K562 (cell line): ENCODE measurements at regions not wholly inside any gene's neighbourhood (a gene's known extent, or its start where the extent isn't known, plus 50 kb on each side); places are given as distances from the start of the nearest gene placed in this dataset.

Source experiments
- ATAC-seq: fragments of 200-7000 bp; cut with Tn5 transposase; 3 replicates; pipeline ENCODE4 v1.9.1; 2020; ENCODE audit warnings: moderate library complexity
- BruUV-seq: library from RNA; stranded (reverse); fragments of 400-500 nt; replicated peaks from 2 replicates; lab custom pipeline; 2021; lab: Mats Ljungman, UMichigan
- CTCF ChIA-PET: fragments of 300-600 bp; formaldehyde crosslinking; extraction: SDS; loops from one replicate; lab custom pipeline; 2021; ENCODE audit warnings: low intra/inter-chr PET ratio; lab: Yijun Ruan, JAX
- POLR2A ChIA-PET: fragments of 300-600, 350-650 bp; sonication (Branson Sonifier 250); formaldehyde crosslinking; extraction: SDS; loops from one replicate; lab custom pipeline; 2021; ENCODE audit warnings: antibody characterized with exemption, inconsistent platforms; lab: Yijun Ruan, JAX
- DNase-seq, 4 experiments: peaks; one replicate each; pipeline versions ENCODE4 v3.0.0 to v3.0.0-alpha.2; 2011 to 2018; ENCODE audit warnings: low spot score in 3 of 4, mixed read lengths in 3 of 4; ENCODE audit errors: extremely low read depth in 1 of 4
- FAIRE-seq: peaks from 2 replicates; lab custom pipeline; 2011; peaks lifted over from hg19 to GRCh38; lab: Jason Lieb, UNC
- H2AFZ ChIP-seq: 2 replicates; pipeline ENCODE4 v1.6.0; 2011; ENCODE audit warnings: low read depth, low read length, control low read depth, inconsistent platforms
- H3K27ac ChIP-seq: fragments of 200-600 bp; 3 replicates; pipeline ENCODE4 v1.8.0; 2011; ENCODE audit warnings: low read depth, mild to moderate bottlenecking, control low read depth, inconsistent platforms, low read length, moderate library complexity, mixed read lengths; ENCODE audit errors: extremely low read depth
- H3K27me3 ChIP-seq, 2 experiments: fragments of 300-600 bp in 1 of 2; 2 replicates in 1 of 2; 3 replicates in 1 of 2; pipeline versions ENCODE4 v1.6.0 to v1.8.0; 2011; ENCODE audit warnings: inconsistent platforms in 2 of 2, low read length in 2 of 2, mild to moderate bottlenecking in 1 of 2, mixed read lengths in 1 of 2, moderate library complexity in 1 of 2; ENCODE audit not compliant: control insufficient read depth in 2 of 2, insufficient read depth in 2 of 2
- H3K36me3 ChIP-seq: fragments of 300-600 bp; 3 replicates; pipeline ENCODE4 v1.8.0; 2011; ENCODE audit warnings: mild to moderate bottlenecking, low read length, inconsistent platforms; ENCODE audit not compliant: control insufficient read depth, insufficient read depth
- H3K4me1 ChIP-seq, 2 experiments: fragments of 200-600 bp in 1 of 2; replicated peaks in 1 of 2; 2 replicates in 1 of 2; 3 replicates in 1 of 2; pipeline versions ENCODE4 v1.5.1 to v1.8.0; 2011; ENCODE audit warnings: inconsistent platforms in 2 of 2, low read length in 2 of 2, mild to moderate bottlenecking in 1 of 2, mixed read lengths in 1 of 2, moderate library complexity in 1 of 2; ENCODE audit not compliant: control insufficient read depth in 2 of 2, insufficient read depth in 2 of 2
- H3K4me2 ChIP-seq: 2 replicates; pipeline ENCODE4 v1.6.1; 2011; ENCODE audit warnings: low read length, control low read depth, inconsistent platforms, mixed read lengths; ENCODE audit not compliant: insufficient read depth
- H3K4me3 ChIP-seq: fragments of 200-600 bp; sonication (generic), shearing (Covaris generic); 2 replicates; pipeline ENCODE4 v1.5.1; 2016; ENCODE audit warnings: control low read depth, inconsistent platforms
- H3K79me2 ChIP-seq: fragments of 200-600 bp; 3 replicates; pipeline ENCODE4 v1.8.0; 2011; ENCODE audit warnings: low read length, inconsistent platforms; ENCODE audit not compliant: control insufficient read depth, insufficient read depth
- H3K9ac ChIP-seq, 2 experiments: 2 replicates each; pipeline versions ENCODE4 v1.6.0 to v1.6.1; 2011; ENCODE audit warnings: low read depth in 2 of 2, low read length in 2 of 2, control low read depth in 1 of 2, inconsistent platforms in 1 of 2, mild to moderate bottlenecking in 1 of 2, mixed read lengths in 1 of 2; ENCODE audit not compliant: insufficient read depth in 1 of 2
- H3K9me1 ChIP-seq: one replicate; pipeline ENCODE4 v1.6.0; 2011; ENCODE audit warnings: inconsistent platforms, mild to moderate bottlenecking, low read length, moderate library complexity; ENCODE audit not compliant: control insufficient read depth, insufficient read depth
- H3K9me3 ChIP-seq: replicated peaks from 2 replicates; pipeline ENCODE4 v1.5.1; 2011; ENCODE audit warnings: low read depth, low read length, inconsistent platforms; ENCODE audit not compliant: control insufficient read depth, insufficient read depth
- H4K20me1 ChIP-seq: replicated peaks from 2 replicates; pipeline ENCODE4 v1.6.1; 2011; ENCODE audit warnings: low read length, inconsistent platforms, mixed read lengths; ENCODE audit not compliant: control insufficient read depth, insufficient read depth
- BCL6 ChIP-seq: fragments of 250-450 bp; sonication (Bioruptor Pico); IDR thresholded peaks from 2 replicates; pipeline ENCODE4 v1.4.0; 2020
- BDP1 ChIP-seq: IDR thresholded peaks from 3 replicates; pipeline ENCODE4 v1.6.1; 2011; ENCODE audit not compliant: insufficient read length, insufficient read depth
- DMBX1 ChIP-seq: fragments of 250-450 bp; sonication (Bioruptor Pico); IDR thresholded peaks from 2 replicates; pipeline ENCODE4 v1.8.0; 2022; ENCODE audit warnings: inconsistent platforms, mild to moderate bottlenecking, moderate library complexity, borderline replicate concordance
- HDAC6 ChIP-seq: IDR thresholded peaks from 2 replicates; pipeline ENCODE4 v1.6.1; 2012; ENCODE audit warnings: low read depth, mild to moderate bottlenecking, control low read depth, inconsistent platforms, low read length, moderate library complexity
- PHB ChIP-seq: fragments of 250-450 bp; sonication (Bioruptor Pico); IDR thresholded peaks from 2 replicates; pipeline ENCODE4 v1.5.0; 2021
- SMARCC2 ChIP-seq: fragments of 450-650 bp; IDR thresholded peaks from 2 replicates; pipeline ENCODE4 v1.6.1; 2017; ENCODE audit warnings: antibody characterized with exemption, moderate library complexity, mild to moderate bottlenecking, low read depth
- TARDBP ChIP-seq: fragments of 450-650 bp; IDR thresholded peaks from 2 replicates; pipeline ENCODE4 v1.6.1; 2016
- TEAD2 ChIP-seq: fragments of 450-650 bp; IDR thresholded peaks from 2 replicates; pipeline ENCODE4 v1.6.1; 2016; ENCODE audit warnings: missing genetic modification characterization, control low read depth, missing compliant biosample characterization
- TRIM28 ChIP-seq: fragments of 450-650 bp; IDR thresholded peaks from 2 replicates; pipeline ENCODE4 v1.6.1; 2017
- ZEB2 ChIP-seq: fragments of 450-650 bp; IDR thresholded peaks from 2 replicates; pipeline ENCODE4 v1.6.1; 2016
- ZNF212 ChIP-seq: fragments of 450-650 bp; formaldehyde crosslinking; IDR thresholded peaks from 2 replicates; pipeline ENCODE4 v1.4.0; 2020; ENCODE audit warnings: mild to moderate bottlenecking
- ZNF431 ChIP-seq: sonication (generic); formaldehyde crosslinking; IDR thresholded peaks from 2 replicates; pipeline ENCODE4 v1.8.0; 2022; ENCODE audit warnings: mild to moderate bottlenecking, missing genetic modification reagents
- ZNF717 ChIP-seq: fragments of 250-450 bp; sonication (Bioruptor Pico); IDR thresholded peaks from 2 replicates; pipeline ENCODE4 v1.5.0; 2021
- ZZZ3 ChIP-seq: fragments of 450-650 bp; IDR thresholded peaks from 2 replicates; pipeline ENCODE4 v1.6.1; 2016; ENCODE audit warnings: antibody characterized with exemption, mild to moderate bottlenecking, moderate library complexity
- WGBS: fragments of 100-300 bp; shearing (Covaris generic); methylation state at CpG from one replicate; pipeline ENCODE4 v1.1.6; 2016; ENCODE audit warnings: low coverage, mixed read lengths; ENCODE audit not compliant: insufficient coverage; ENCODE audit errors: missing lambda C conversion rate; 5-methylcytosine and 5-hydroxymethylcytosine counted together
- in situ Hi-C: fragments of 300-500 bp; cut with MboI; formaldehyde crosslinking; loops from 4 replicates; pipeline ENCODE4 v1.15.0; 2018; ENCODE audit warnings: inconsistent platforms, mixed read lengths
- intact Hi-C: fragments of 100-400 bp; cut with micrococcal nuclease; formaldehyde crosslinking; loops from 2 replicates; pipeline ENCODE4 v1.14.2; 2022
- TF ChIP-seq, protein P1 (sequence below): fragments of 200-800 bp; sonication (Bioruptor generic); IDR thresholded peaks from 2 replicates; pipeline ENCODE4 v1.6.1; 2017; ENCODE audit warnings: missing genetic modification characterization, missing compliant biosample characterization
- TF ChIP-seq, protein P2 (sequence below): fragments of 450-650 bp; IDR thresholded peaks from 2 replicates; pipeline ENCODE4 v1.6.1; 2016; ENCODE audit warnings: low read depth, mild to moderate bottlenecking, moderate library complexity
- TF ChIP-seq, protein P3 (sequence below): fragments of 150-350 bp; IDR thresholded peaks from 2 replicates; pipeline ENCODE4 v1.6.1; 2014; ENCODE audit warnings: low read depth, mild to moderate bottlenecking, low read length, borderline replicate concordance
- TF ChIP-seq, protein P4 (sequence below): fragments of 450-650 bp; IDR thresholded peaks from 2 replicates; pipeline ENCODE4 v1.6.1; 2014; ENCODE audit warnings: low read depth, mild to moderate bottlenecking, moderate library complexity, borderline replicate concordance

DNA sequence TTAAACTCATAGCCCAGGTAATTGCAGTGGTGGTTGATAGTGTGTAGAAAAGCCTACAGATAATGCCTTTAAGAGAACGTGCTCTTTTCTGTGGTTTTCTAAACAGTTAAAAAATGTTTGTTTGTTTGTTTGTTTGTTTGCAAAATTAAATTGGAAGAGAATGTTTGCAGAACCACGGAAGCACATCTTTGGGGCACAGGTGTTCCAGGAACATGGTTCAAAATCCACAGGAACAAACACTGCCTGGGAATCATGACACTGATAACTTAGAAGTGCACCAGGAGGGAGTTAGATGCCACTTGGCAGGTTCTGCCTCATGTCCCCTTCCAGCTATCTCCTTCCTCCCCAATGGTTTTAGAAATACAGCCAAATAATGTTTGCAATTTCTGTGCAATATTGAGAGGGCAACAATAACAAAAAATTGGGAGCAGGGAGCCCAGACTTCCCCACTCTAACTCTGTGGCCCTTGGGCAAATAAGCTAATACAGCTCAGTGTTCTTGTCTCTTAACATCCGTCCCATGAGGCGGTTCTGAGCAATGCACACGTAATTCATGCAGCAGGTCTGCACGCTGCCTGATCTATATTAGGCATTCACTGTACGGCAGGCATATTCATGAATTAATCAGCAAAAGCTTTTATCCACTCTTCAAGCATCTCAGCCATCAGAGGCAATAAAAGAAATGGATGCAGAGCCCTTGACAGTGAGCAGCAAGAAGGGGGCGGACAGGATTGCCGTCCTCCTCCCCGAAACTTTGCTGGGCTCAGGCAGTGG is 274.3 kb upstream of the FOXQ1 start:
- Histone ChIP-seq H3K4me2 (no peak overlapping the region), H3K9me3 (no peaks in the 10 kb centered on the region), H3K79me2 (no peaks in the 10 kb centered on the region), H2AFZ (no peak overlapping the region), H3K36me3 (no peaks in the 10 kb centered on the region), H3K9ac (no peak overlapping the region), H4K20me1 (no peaks in the 10 kb centered on the region), H3K9me1 (no peaks in the 10 kb centered on the region), H3K27me3 (peaks cover 14 to 28% of the 10 kb centered on the region in 2 experiments; a peak in 3 of 5 replicates), H3K4me1 (no peaks in the 10 kb centered on the region), H3K27ac (no peak overlapping the region), H3K4me3 (no peak overlapping the region)
- ChIA-PET CTCF (no interaction called here), POLR2A (interaction anchor here (0.6 kb wide), 1 partner anchor 159 kb away, joined by 3 read pairs; no protein-coding TSS in a partner anchor)
- intact Hi-C loops (no loop called here), in situ Hi-C loops (no loop called here)
- no peak for FAIRE-seq
- ATAC-seq, result no peak
- BruUV-seq, result no TSS peak
- WGBS, result under 1% methylated on average over 10 of the region's 10 CpGs
- DNase-seq, result no peak
- TF ChIP-seq SMARCC2 (no peak), BDP1 (no peak), PHB (CRISPR knock-in tag) (no peak), DMBX1 (CRISPR knock-in tag) (no peak), TRIM28 (no peak), ZNF431 (no peak), TARDBP (no peak), HDAC6 (no peak), ZZZ3 (no peak), ZEB2 (no peak), BCL6 (CRISPR knock-in tag) (no peak), TEAD2 (no peak), ZNF212 (CRISPR knock-in tag) (no peak), ZNF717 (CRISPR knock-in tag) (no peak)
- TF ChIP-seq, protein P1, sequence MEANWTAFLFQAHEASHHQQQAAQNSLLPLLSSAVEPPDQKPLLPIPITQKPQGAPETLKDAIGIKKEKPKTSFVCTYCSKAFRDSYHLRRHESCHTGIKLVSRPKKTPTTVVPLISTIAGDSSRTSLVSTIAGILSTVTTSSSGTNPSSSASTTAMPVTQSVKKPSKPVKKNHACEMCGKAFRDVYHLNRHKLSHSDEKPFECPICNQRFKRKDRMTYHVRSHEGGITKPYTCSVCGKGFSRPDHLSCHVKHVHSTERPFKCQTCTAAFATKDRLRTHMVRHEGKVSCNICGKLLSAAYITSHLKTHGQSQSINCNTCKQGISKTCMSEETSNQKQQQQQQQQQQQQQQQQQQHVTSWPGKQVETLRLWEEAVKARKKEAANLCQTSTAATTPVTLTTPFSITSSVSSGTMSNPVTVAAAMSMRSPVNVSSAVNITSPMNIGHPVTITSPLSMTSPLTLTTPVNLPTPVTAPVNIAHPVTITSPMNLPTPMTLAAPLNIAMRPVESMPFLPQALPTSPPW (CRISPR knock-in tag), result no peak
- TF ChIP-seq, protein P2, sequence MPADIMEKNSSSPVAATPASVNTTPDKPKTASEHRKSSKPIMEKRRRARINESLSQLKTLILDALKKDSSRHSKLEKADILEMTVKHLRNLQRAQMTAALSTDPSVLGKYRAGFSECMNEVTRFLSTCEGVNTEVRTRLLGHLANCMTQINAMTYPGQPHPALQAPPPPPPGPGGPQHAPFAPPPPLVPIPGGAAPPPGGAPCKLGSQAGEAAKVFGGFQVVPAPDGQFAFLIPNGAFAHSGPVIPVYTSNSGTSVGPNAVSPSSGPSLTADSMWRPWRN, result no peak
- TF ChIP-seq, protein P3, sequence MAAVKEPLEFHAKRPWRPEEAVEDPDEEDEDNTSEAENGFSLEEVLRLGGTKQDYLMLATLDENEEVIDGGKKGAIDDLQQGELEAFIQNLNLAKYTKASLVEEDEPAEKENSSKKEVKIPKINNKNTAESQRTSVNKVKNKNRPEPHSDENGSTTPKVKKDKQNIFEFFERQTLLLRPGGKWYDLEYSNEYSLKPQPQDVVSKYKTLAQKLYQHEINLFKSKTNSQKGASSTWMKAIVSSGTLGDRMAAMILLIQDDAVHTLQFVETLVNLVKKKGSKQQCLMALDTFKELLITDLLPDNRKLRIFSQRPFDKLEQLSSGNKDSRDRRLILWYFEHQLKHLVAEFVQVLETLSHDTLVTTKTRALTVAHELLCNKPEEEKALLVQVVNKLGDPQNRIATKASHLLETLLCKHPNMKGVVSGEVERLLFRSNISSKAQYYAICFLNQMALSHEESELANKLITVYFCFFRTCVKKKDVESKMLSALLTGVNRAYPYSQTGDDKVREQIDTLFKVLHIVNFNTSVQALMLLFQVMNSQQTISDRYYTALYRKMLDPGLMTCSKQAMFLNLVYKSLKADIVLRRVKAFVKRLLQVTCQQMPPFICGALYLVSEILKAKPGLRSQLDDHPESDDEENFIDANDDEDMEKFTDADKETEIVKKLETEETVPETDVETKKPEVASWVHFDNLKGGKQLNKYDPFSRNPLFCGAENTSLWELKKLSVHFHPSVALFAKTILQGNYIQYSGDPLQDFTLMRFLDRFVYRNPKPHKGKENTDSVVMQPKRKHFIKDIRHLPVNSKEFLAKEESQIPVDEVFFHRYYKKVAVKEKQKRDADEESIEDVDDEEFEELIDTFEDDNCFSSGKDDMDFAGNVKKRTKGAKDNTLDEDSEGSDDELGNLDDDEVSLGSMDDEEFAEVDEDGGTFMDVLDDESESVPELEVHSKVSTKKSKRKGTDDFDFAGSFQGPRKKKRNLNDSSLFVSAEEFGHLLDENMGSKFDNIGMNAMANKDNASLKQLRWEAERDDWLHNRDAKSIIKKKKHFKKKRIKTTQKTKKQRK, result no peak
- TF ChIP-seq, protein P4, sequence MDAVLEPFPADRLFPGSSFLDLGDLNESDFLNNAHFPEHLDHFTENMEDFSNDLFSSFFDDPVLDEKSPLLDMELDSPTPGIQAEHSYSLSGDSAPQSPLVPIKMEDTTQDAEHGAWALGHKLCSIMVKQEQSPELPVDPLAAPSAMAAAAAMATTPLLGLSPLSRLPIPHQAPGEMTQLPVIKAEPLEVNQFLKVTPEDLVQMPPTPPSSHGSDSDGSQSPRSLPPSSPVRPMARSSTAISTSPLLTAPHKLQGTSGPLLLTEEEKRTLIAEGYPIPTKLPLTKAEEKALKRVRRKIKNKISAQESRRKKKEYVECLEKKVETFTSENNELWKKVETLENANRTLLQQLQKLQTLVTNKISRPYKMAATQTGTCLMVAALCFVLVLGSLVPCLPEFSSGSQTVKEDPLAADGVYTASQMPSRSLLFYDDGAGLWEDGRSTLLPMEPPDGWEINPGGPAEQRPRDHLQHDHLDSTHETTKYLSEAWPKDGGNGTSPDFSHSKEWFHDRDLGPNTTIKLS, result no peak
